Neuronal stem cell (in vitro differentiated cells): ENCODE measurements at regions not wholly inside any gene's neighbourhood (a gene's known extent, or its start where the extent isn't known, plus 50 kb on each side); places are given as distances from the start of the nearest gene placed in this dataset.

Experiments used
- DNase-seq: peaks from one replicate; pipeline ENCODE4 v3.0.0-alpha.2; 2013; ENCODE audit warnings: low spot score
- H2AFZ ChIP-seq: one replicate; pipeline ENCODE4 v1.6.1; 2013; ENCODE audit warnings: mild to moderate bottlenecking, low read length, inconsistent platforms
- H2AK5ac ChIP-seq: 2 replicates; pipeline ENCODE4 v1.6.1; 2013; ENCODE audit warnings: low read depth, mild to moderate bottlenecking, inconsistent platforms, low read length, moderate library complexity, mixed read lengths
- H2BK120ac ChIP-seq: 2 replicates; pipeline ENCODE4 v1.6.1; 2013; ENCODE audit warnings: low read depth, mild to moderate bottlenecking, inconsistent platforms, low read length, moderate library complexity, mixed read lengths
- H2BK12ac ChIP-seq: one replicate; pipeline ENCODE4 v1.6.1; 2013; ENCODE audit warnings: low read length, inconsistent platforms
- H2BK15ac ChIP-seq: 2 replicates; pipeline ENCODE4 v1.6.1; 2013; ENCODE audit warnings: mild to moderate bottlenecking, low read length, inconsistent platforms, mixed read lengths
- H2BK5ac ChIP-seq: one replicate; pipeline ENCODE4 v1.6.1; 2013; ENCODE audit warnings: inconsistent platforms, mild to moderate bottlenecking, low read length, moderate library complexity
- H3K14ac ChIP-seq: one replicate; pipeline ENCODE4 v1.6.1; 2013; ENCODE audit warnings: low read length, inconsistent platforms
- H3K18ac ChIP-seq: 2 replicates; pipeline ENCODE4 v1.6.1; 2013; ENCODE audit warnings: low read length, inconsistent platforms
- H3K23ac ChIP-seq: 2 replicates; pipeline ENCODE4 v1.6.1; 2013; ENCODE audit warnings: low read depth, mild to moderate bottlenecking, mixed read lengths, low read length, inconsistent platforms; ENCODE audit not compliant: poor library complexity
- H3K27ac ChIP-seq: replicated peaks from 3 replicates; pipeline ENCODE4 v1.5.1; 2013; ENCODE audit warnings: low read length, inconsistent platforms
- H3K27me3 ChIP-seq, 3 experiments: 2 replicates each; pipeline ENCODE4 v1.6.1; 2013; ENCODE audit warnings: low read length in 3 of 3, mild to moderate bottlenecking in 2 of 3, inconsistent platforms in 1 of 3, low read depth in 1 of 3, mixed read lengths in 1 of 3, moderate library complexity in 1 of 3; ENCODE audit not compliant: control insufficient read depth in 3 of 3, insufficient read depth in 3 of 3
- H3K36me3 ChIP-seq, 2 donors: replicated peaks in 1 of 2; 2 replicates each; pipeline ENCODE4 v1.6.1; 2013; ENCODE audit warnings: low read length in 2 of 2; ENCODE audit not compliant: control insufficient read depth in 2 of 2, insufficient read depth in 2 of 2
- H3K4ac ChIP-seq: 2 replicates; pipeline ENCODE4 v1.6.1; 2013; ENCODE audit warnings: inconsistent platforms, mild to moderate bottlenecking, low read length, moderate library complexity
- H3K4me1 ChIP-seq, 2 donors: 1 replicate in 1 of 2; 2 replicates in 1 of 2; pipeline ENCODE4 v1.6.1; 2013; ENCODE audit warnings: low read length in 2 of 2, low read depth in 1 of 2; ENCODE audit not compliant: control insufficient read depth in 2 of 2, insufficient read depth in 1 of 2
- H3K4me2 ChIP-seq: one replicate; pipeline ENCODE4 v1.6.1; 2013; ENCODE audit warnings: mild to moderate bottlenecking, low read length, inconsistent platforms; ENCODE audit not compliant: insufficient read depth, poor library complexity, severe bottlenecking
- H3K4me3 ChIP-seq, 2 donors: 2 replicates each; pipeline ENCODE4 v1.5.1; 2013; ENCODE audit warnings: low read length in 2 of 2, mild to moderate bottlenecking in 2 of 2, inconsistent platforms in 1 of 2, moderate library complexity in 1 of 2
- H3K79me1 ChIP-seq: one replicate; pipeline ENCODE4 v1.6.1; 2013; ENCODE audit warnings: low read depth, mild to moderate bottlenecking, inconsistent platforms, low read length, moderate library complexity
- H3K9ac ChIP-seq: one replicate; pipeline ENCODE4 v1.6.1; 2013; ENCODE audit warnings: mild to moderate bottlenecking, low read depth, low read length, inconsistent platforms; ENCODE audit not compliant: poor library complexity
- H3K9me3 ChIP-seq, 2 donors: replicated peaks in 1 of 2; 2 replicates each; pipeline versions ENCODE3 to v1.6.1; 2013; ENCODE audit warnings: low read length in 2 of 2, mild to moderate bottlenecking in 2 of 2, inconsistent platforms in 1 of 2, low read depth in 1 of 2, mixed read lengths in 1 of 2, moderate library complexity in 1 of 2; ENCODE audit not compliant: control insufficient read depth in 2 of 2, insufficient read depth in 1 of 2
- H4K8ac ChIP-seq: one replicate; pipeline ENCODE4 v1.6.1; 2013; ENCODE audit warnings: low read depth, mild to moderate bottlenecking, inconsistent platforms, low read length, moderate library complexity
- H4K91ac ChIP-seq: one replicate; pipeline ENCODE4 v1.6.1; 2013; ENCODE audit warnings: low read length, low read depth, mild to moderate bottlenecking, inconsistent platforms; ENCODE audit not compliant: poor library complexity
- WGBS, 2 donors: extraction: QIAGEN DNeasy Blood & Tissue Kit; methylation state at CpG; one replicate each; pipeline ENCODE4 v1.1.7; 2013; ENCODE audit warnings: missing lambda C conversion rate in 2 of 2, mixed read lengths in 1 of 2; ENCODE audit not compliant: insufficient read length in 2 of 2, insufficient replicate concordance in 1 of 2; ENCODE audit errors: extremely low coverage in 2 of 2; 5-methylcytosine and 5-hydroxymethylcytosine counted together

DNA sequence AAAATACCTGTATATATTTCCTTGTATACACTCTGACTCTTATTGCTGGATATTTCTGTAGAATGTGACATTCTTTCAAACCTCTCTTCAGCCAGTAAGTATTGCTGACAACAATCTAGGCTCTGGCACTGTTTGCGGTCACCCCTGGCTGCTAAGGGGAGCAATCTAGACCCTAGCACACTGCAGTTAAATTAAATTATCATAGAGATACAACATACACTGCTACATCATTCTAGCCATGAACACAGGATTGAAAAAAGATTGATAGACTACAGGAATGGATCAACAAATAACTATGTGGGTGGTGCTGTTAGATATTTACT lies 108.7 kb upstream of the MEIS2 start:
- no CpG with 5 or more reads among the region's 1 CpG for WGBS, 2 donors
- no peak overlapping the region for H4K8ac ChIP-seq
- H3K27me3 ChIP-seq = no peaks in the 10 kb centered on the region
- H3K79me1 ChIP-seq = no peaks in the 10 kb centered on the region
- no peak overlapping the region for H3K4me2 ChIP-seq
- no peak overlapping the region for H2BK12ac ChIP-seq
- H2BK15ac ChIP-seq = no peak overlapping the region
- no peak overlapping the region for H3K9ac ChIP-seq
- H3K4me1 ChIP-seq = no peaks in the 10 kb centered on the region
- no peak for DNase-seq
- H3K9me3 ChIP-seq = no peaks in the 10 kb centered on the region
- H3K4ac ChIP-seq = no peak overlapping the region
- H3K4me3 ChIP-seq = no peak overlapping the region
- H3K36me3 ChIP-seq = no peaks in the 10 kb centered on the region
- no peak overlapping the region for H2BK5ac ChIP-seq
- no peak overlapping the region for H3K23ac ChIP-seq
- no peak overlapping the region for H3K27ac ChIP-seq
- no peak overlapping the region for H3K18ac ChIP-seq
- no peak overlapping the region for H4K91ac ChIP-seq
- H3K14ac ChIP-seq = no peak overlapping the region
- H2AFZ ChIP-seq = no peak overlapping the region
- no peak overlapping the region for H2BK120ac ChIP-seq
- H2AK5ac ChIP-seq = no peak overlapping the region

- Histone ChIP-seq H3K4me1 (no peaks in the 10 kb centered on the region), H3K14ac (no peak overlapping the region)
Observed at GRCh38 chr15:37217567-37217966, 117.2 kb upstream of the MEIS2 start.

DNA sequence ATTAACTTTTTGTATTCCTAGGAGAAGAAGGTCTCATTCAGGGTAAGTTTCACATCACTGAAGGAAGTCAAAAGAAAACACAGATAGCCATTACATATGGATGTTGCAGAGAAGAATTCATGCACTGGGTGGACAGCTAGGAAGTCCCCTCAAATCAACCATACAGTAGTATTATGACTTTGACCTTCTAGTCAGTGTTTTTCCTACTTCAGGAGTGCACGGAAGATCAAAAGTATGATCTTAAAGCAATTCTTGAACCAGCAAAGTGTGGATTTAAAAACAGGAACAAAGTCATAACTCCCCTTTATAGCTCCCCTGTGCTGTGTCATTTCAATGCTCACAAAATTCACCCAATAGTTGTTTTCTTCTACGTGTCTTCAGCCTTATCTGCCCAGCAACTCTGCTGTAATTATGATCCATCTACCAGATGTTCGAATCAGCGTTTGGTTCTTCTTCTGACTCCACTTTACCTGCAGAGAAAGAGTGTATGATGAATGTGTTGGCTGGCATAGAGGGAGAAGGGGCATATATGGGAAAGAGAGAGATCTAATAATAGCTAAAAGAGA lies 118.1 kb upstream of the MEIS2 start:
- Histone ChIP-seq H2BK12ac (no peak overlapping the region), H3K23ac (no peak overlapping the region), H3K14ac (no peak overlapping the region), H3K4me1 (no peaks in the 10 kb centered on the region), H3K27ac (no peak overlapping the region), H3K79me1 (no peaks in the 10 kb centered on the region), H3K36me3 (no peaks in the 10 kb centered on the region), H3K4ac (no peak overlapping the region), H3K18ac (no peak overlapping the region), H3K9me3 (no peaks in the 10 kb centered on the region), H3K4me2 (no peak overlapping the region), H3K27me3 (no peaks in the 10 kb centered on the region), H2BK15ac (no peak overlapping the region), H2BK120ac (no peak overlapping the region), H2AFZ (no peak overlapping the region), H3K4me3 (no peak overlapping the region), H2AK5ac (no peak overlapping the region), H3K9ac (no peak overlapping the region), H2BK5ac (no peak overlapping the region), H4K8ac (no peak overlapping the region), H4K91ac (no peak overlapping the region)
- WGBS, 2 donors = no CpG with 5 or more reads among the region's 4 CpGs
- DNase-seq = no peak

More at GRCh38 chr15:37217567-37217966, 117.2 kb upstream of the MEIS2 start:
- no peak overlapping the region for H3K4me2 ChIP-seq
- no peak overlapping the region for H2BK5ac ChIP-seq
- no peaks in the 10 kb centered on the region for H3K36me3 ChIP-seq
- H3K4ac ChIP-seq = no peak overlapping the region
- no peak overlapping the region for H2BK12ac ChIP-seq
- no peak for DNase-seq
- no peaks in the 10 kb centered on the region for H3K9me3 ChIP-seq
- H4K91ac ChIP-seq = no peak overlapping the region
- H2AFZ ChIP-seq = no peak overlapping the region
- H3K79me1 ChIP-seq = no peaks in the 10 kb centered on the region
- H2AK5ac ChIP-seq = no peak overlapping the region
- no peaks in the 10 kb centered on the region for H3K27me3 ChIP-seq
- no peak overlapping the region for H3K23ac ChIP-seq
- H2BK15ac ChIP-seq = no peak overlapping the region
- H3K27ac ChIP-seq = no peak overlapping the region
- H2BK120ac ChIP-seq = no peak overlapping the region
- H4K8ac ChIP-seq = no peak overlapping the region
- no peak overlapping the region for H3K4me3 ChIP-seq
- no CpG with 5 or more reads among the region's 1 CpG for WGBS, 2 donors
- H3K9ac ChIP-seq = no peak overlapping the region
- no peak overlapping the region for H3K18ac ChIP-seq

GRCh38 chr15:37219211-37219701 lies 118.9 kb upstream of the MEIS2 start:
- Histone ChIP-seq H3K4me2 (no peak overlapping the region), H3K9me3 (no peaks in the 10 kb centered on the region), H3K79me1 (no peaks in the 10 kb centered on the region), H3K14ac (no peak overlapping the region), H2AFZ (no peak overlapping the region), H3K36me3 (no peaks in the 10 kb centered on the region), H3K4me3 (no peak overlapping the region), H2BK120ac (no peak overlapping the region), H3K23ac (no peak overlapping the region), H3K9ac (no peak overlapping the region), H2AK5ac (no peak overlapping the region), H3K27ac (no peak overlapping the region), H4K8ac (no peak overlapping the region), H2BK12ac (no peak overlapping the region), H3K4ac (no peak overlapping the region), H3K4me1 (no peaks in the 10 kb centered on the region), H3K27me3 (no peaks in the 10 kb centered on the region), H2BK15ac (no peak overlapping the region), H2BK5ac (no peak overlapping the region), H4K91ac (no peak overlapping the region), H3K18ac (no peak overlapping the region)
- DNase-seq = no peak
- WGBS, 2 donors = no CpG with 5 or more reads among the region's 2 CpGs
